H1 (cell line): ENCODE measurements at regions not wholly inside any gene's neighbourhood (a gene's known extent, or its start where the extent isn't known, plus 50 kb on each side); places are given as distances from the start of the nearest gene placed in this dataset.
A peak's percentile ranks its signal among the peaks of the same experiment; 100 is the strongest.

Experiments
- CTCF ChIA-PET: fragments of 300-600 bp; sonication (Branson Sonifier 250); formaldehyde crosslinking; loops from one replicate; lab custom pipeline; 2021; ENCODE audit not compliant: partially characterized antibody; lab: Charles Lee
- POLR2A ChIA-PET: fragments of 300-600 bp; sonication (Branson Sonifier 250); formaldehyde crosslinking; loops from one replicate; lab custom pipeline; 2021; ENCODE audit warnings: inconsistent platforms; ENCODE audit not compliant: partially characterized antibody; lab: Charles Lee
- DNase-seq, 2 experiments: peaks; one replicate each; pipeline versions ENCODE4 v3.0.0 to v3.0.0-alpha.2; 2010 to 2022; ENCODE audit warnings: low spot score in 2 of 2, low read depth in 1 of 2, mixed read lengths in 1 of 2
- FAIRE-seq: peaks from 2 replicates; lab custom pipeline; 2011; peaks lifted over from hg19 to GRCh38; lab: Jason Lieb, UNC
- H2AFZ ChIP-seq: 2 replicates; pipeline ENCODE4 v1.8.1; 2012; ENCODE audit warnings: low read length, inconsistent platforms
- H2AK5ac ChIP-seq: 2 replicates; pipeline ENCODE4 v1.6.1; 2013; ENCODE audit warnings: low read depth, low read length
- H2BK120ac ChIP-seq: replicated peaks from 2 replicates; pipeline ENCODE3; 2013; ENCODE audit warnings: low read depth, low read length, inconsistent platforms
- H2BK12ac ChIP-seq: 2 replicates; pipeline ENCODE4 v1.6.1; 2013; ENCODE audit warnings: low read depth, low read length
- H2BK15ac ChIP-seq: 2 replicates; pipeline ENCODE4 v1.6.1; 2013; ENCODE audit warnings: low read length
- H2BK20ac ChIP-seq: 2 replicates; pipeline ENCODE4 v1.6.1; 2013; ENCODE audit warnings: low read length
- H2BK5ac ChIP-seq: 2 replicates; pipeline ENCODE4 v1.6.1; 2013; ENCODE audit warnings: low read depth, low read length
- H3K14ac ChIP-seq: 2 replicates; pipeline ENCODE4 v1.6.1; 2013; ENCODE audit warnings: inconsistent platforms; ENCODE audit not compliant: insufficient read length
- H3K18ac ChIP-seq: 2 replicates; pipeline ENCODE4 v1.6.1; 2013; ENCODE audit warnings: low read length; ENCODE audit errors: extremely low read depth
- H3K23ac ChIP-seq: 2 replicates; pipeline ENCODE4 v1.6.1; 2013; ENCODE audit warnings: inconsistent platforms; ENCODE audit not compliant: insufficient read length
- H3K23me2 ChIP-seq: 2 replicates; pipeline ENCODE4 v1.6.1; 2013; ENCODE audit warnings: low read depth, low read length
- H3K27ac ChIP-seq: 2 replicates; pipeline ENCODE4 v1.6.1; 2011; ENCODE audit warnings: low read depth, low read length, inconsistent platforms
- H3K27me3 ChIP-seq, 4 experiments: replicated peaks in 1 of 4; 1 replicate in 1 of 4; 2 replicates in 3 of 4; pipeline versions ENCODE4 v1.6.1 to v1.8.1; 2011 to 2013; ENCODE audit warnings: low read length in 3 of 4, mild to moderate bottlenecking in 3 of 4, inconsistent platforms in 2 of 4, mixed read lengths in 2 of 4, moderate library complexity in 1 of 4; ENCODE audit not compliant: control insufficient read depth in 3 of 4, insufficient read depth in 3 of 4; ENCODE audit errors: extremely low read depth in 1 of 4
- H3K36me3 ChIP-seq, 4 experiments: 2 replicates each; pipeline versions ENCODE4 v1.6.1 to v1.8.1; 2011 to 2013; ENCODE audit warnings: mild to moderate bottlenecking in 4 of 4, low read length in 3 of 4, moderate library complexity in 2 of 4, control low read depth in 1 of 4, inconsistent platforms in 1 of 4; ENCODE audit not compliant: insufficient read depth in 4 of 4, control insufficient read depth in 2 of 4
- H3K4ac ChIP-seq: replicated peaks from 2 replicates; pipeline ENCODE3; 2013; ENCODE audit warnings: low read length, low read depth, mixed read lengths, inconsistent platforms; ENCODE audit not compliant: insufficient read length
- H3K4me1 ChIP-seq, 4 experiments: replicated peaks in 1 of 4; 1 replicate in 1 of 4; 2 replicates in 3 of 4; pipeline versions ENCODE4 v1.6.1 to v1.8.1; 2011 to 2013; ENCODE audit warnings: low read length in 3 of 4, inconsistent platforms in 2 of 4, mixed read lengths in 1 of 4; ENCODE audit not compliant: insufficient read depth in 4 of 4, control insufficient read depth in 3 of 4
- H3K4me2 ChIP-seq, 2 experiments: 2 replicates each; pipeline versions ENCODE4 v1.6.1 to v1.8.1; 2011 to 2013; ENCODE audit warnings: low read depth in 2 of 2, low read length in 2 of 2, control low read depth in 1 of 2, inconsistent platforms in 1 of 2, mild to moderate bottlenecking in 1 of 2; ENCODE audit not compliant: insufficient read depth in 1 of 2
- H3K4me3 ChIP-seq, 4 experiments: fragments of 200-600, 300-600 bp in 1 of 4; sonication (generic), shearing (Covaris generic), sonication (Bioruptor Twin) in 1 of 4; 2 replicates each; pipeline versions ENCODE4 v1.5.1 to v1.8.1; 2011 to 2016; ENCODE audit warnings: low read length in 4 of 4, low read depth in 3 of 4, control low read depth in 2 of 4, inconsistent platforms in 2 of 4, mild to moderate bottlenecking in 2 of 4, mixed read lengths in 1 of 4, moderate library complexity in 1 of 4; ENCODE audit not compliant: insufficient read depth in 2 of 4; ENCODE audit errors: extremely low read depth in 1 of 4
- H3K56ac ChIP-seq: replicated peaks from 2 replicates; pipeline ENCODE3; 2013; ENCODE audit warnings: low read depth, mild to moderate bottlenecking, mixed read lengths, low read length, inconsistent platforms; ENCODE audit not compliant: insufficient read length
- H3K79me1 ChIP-seq: 2 replicates; pipeline ENCODE4 v1.6.1; 2013; ENCODE audit warnings: low read depth, low read length, control low read depth
- H3K79me2 ChIP-seq, 2 experiments: 2 replicates each; pipeline versions ENCODE4 v1.6.1 to v1.8.1; 2012 to 2013; ENCODE audit warnings: low read length in 2 of 2, mild to moderate bottlenecking in 2 of 2, inconsistent platforms in 1 of 2; ENCODE audit not compliant: insufficient read depth in 2 of 2, control insufficient read depth in 1 of 2
- H3K9ac ChIP-seq, 4 experiments: replicated peaks in 1 of 4; 1 replicate in 1 of 4; 2 replicates in 3 of 4; pipeline versions ENCODE4 v1.6.1 to v1.8.1; 2011 to 2013; ENCODE audit warnings: low read depth in 3 of 4, low read length in 3 of 4, control low read depth in 2 of 4, mild to moderate bottlenecking in 2 of 4, moderate library complexity in 2 of 4, inconsistent platforms in 1 of 4; ENCODE audit errors: extremely low read depth in 1 of 4
- H3K9me3 ChIP-seq, 2 experiments: 2 replicates each; pipeline versions ENCODE4 v1.6.1 to v1.8.1; 2012 to 2013; ENCODE audit warnings: mild to moderate bottlenecking in 2 of 2, moderate library complexity in 2 of 2, control low read depth in 1 of 2, inconsistent platforms in 1 of 2, low read depth in 1 of 2, low read length in 1 of 2, mixed read lengths in 1 of 2; ENCODE audit not compliant: insufficient read depth in 2 of 2
- H4K20me1 ChIP-seq, 2 experiments: replicated peaks in 1 of 2; 2 replicates each; pipeline versions ENCODE3 to v1.8.1; 2011 to 2013; ENCODE audit warnings: inconsistent platforms in 2 of 2, low read length in 2 of 2, mild to moderate bottlenecking in 1 of 2; ENCODE audit not compliant: insufficient read depth in 2 of 2, control insufficient read depth in 1 of 2
- H4K5ac ChIP-seq: 2 replicates; pipeline ENCODE4 v1.6.1; 2013; ENCODE audit warnings: low read length, low read depth, mixed read lengths, inconsistent platforms; ENCODE audit not compliant: insufficient read length
- H4K8ac ChIP-seq: 2 replicates; pipeline ENCODE4 v1.8.0; 2013; ENCODE audit warnings: mild to moderate bottlenecking, moderate library complexity, low read length, inconsistent platforms; ENCODE audit not compliant: insufficient read depth; ENCODE audit errors: extremely low read depth
- H4K91ac ChIP-seq: replicated peaks from 2 replicates; pipeline ENCODE3; 2013; ENCODE audit warnings: low read length, mixed read lengths, inconsistent platforms; ENCODE audit not compliant: insufficient read length
- KDM5A ChIP-seq: fragments of 200-600 bp; IDR thresholded peaks from 2 replicates; pipeline ENCODE4 v1.7.1; 2012; ENCODE audit warnings: mild to moderate bottlenecking, low read length, inconsistent platforms, mixed read lengths
- RNF2 ChIP-seq: fragments of 200-900, 300-1000 bp; sonication (generic); IDR thresholded peaks from 2 replicates; pipeline ENCODE4 v1.7.1; 2016; ENCODE audit warnings: borderline replicate concordance, low read depth, mild to moderate bottlenecking, antibody characterized with exemption, low read length; ENCODE audit not compliant: poor library complexity, severe bottlenecking; ENCODE audit errors: missing control alignments
- WGBS, 2 experiments: shearing (Covaris generic) in 1 of 2; methylation state at CpG; one replicate each; pipeline versions ENCODE4 v1.1.6 to v1.1.7; 2013 to 2015; ENCODE audit warnings: low lambda C conversion rate in 2 of 2, mixed read lengths in 2 of 2, inconsistent platforms in 1 of 2, low coverage in 1 of 2, missing lambda C conversion rate in 1 of 2; ENCODE audit not compliant: insufficient replicate concordance in 2 of 2, insufficient coverage in 1 of 2, insufficient read length in 1 of 2; ENCODE audit errors: extremely low coverage in 1 of 2, missing lambda C conversion rate in 1 of 2; 5-methylcytosine and 5-hydroxymethylcytosine counted together

- peak overlapping the region; percentile 66 for H2BK15ac ChIP-seq
- no peak overlapping the region for H2BK20ac ChIP-seq
- H2BK5ac ChIP-seq = no peak overlapping the region
- H3K4ac ChIP-seq = no peak overlapping the region
- no peak overlapping the region for H4K91ac ChIP-seq
- no peaks in the 10 kb centered on the region for H3K36me3 ChIP-seq
- H4K5ac ChIP-seq = no peak overlapping the region
- ChIA-PET CTCF (interaction anchor here (1.3 to 1.6 kb wide), 2 partner anchors 13 to 85 kb away, joined by 5 read pairs; no protein-coding TSS in a partner anchor), POLR2A (no interaction called here)
- H2BK12ac ChIP-seq = peak overlapping the region; percentile 81; the same call in 1 of the 2 replicates
- 0 out of 2 replicates have a peak overlapping the region, but pooled peaks have one; percentile 54 for H2AK5ac ChIP-seq
- H3K14ac ChIP-seq = no peak overlapping the region
- no peak overlapping the region for H2BK120ac ChIP-seq
- no peak overlapping the region for H3K56ac ChIP-seq
- H2AFZ ChIP-seq = no peak overlapping the region
- 87% methylated on average over 3 of the region's 10 CpGs; no CpG with 5 or more reads in 1 of the 2 experiments for WGBS, 2 experiments
- H3K79me2 ChIP-seq = no peaks in the 10 kb centered on the region
- H3K18ac ChIP-seq = no peak overlapping the region
- no peak overlapping the region for H4K8ac ChIP-seq
- H3K23ac ChIP-seq = no peak overlapping the region
- no peak overlapping the region for H3K27ac ChIP-seq
- H3K4me1 ChIP-seq = peaks cover 0 to 4% (median 1%) of the 10 kb centered on the region in 4 experiments; a peak in 3 of 7 replicates
- no peak overlapping the region for H3K4me3 ChIP-seq
- no peaks in the 10 kb centered on the region for H3K27me3 ChIP-seq
- H4K20me1 ChIP-seq = no peaks in the 10 kb centered on the region
- FAIRE-seq (no peak), DNase-seq (no peak)
- H3K23me2 ChIP-seq = no peaks in the 10 kb centered on the region
- no peak overlapping the region for H3K9ac ChIP-seq
- H3K9me3 ChIP-seq = no peaks in the 10 kb centered on the region
- no peak overlapping the region for H3K4me2 ChIP-seq
- H3K79me1 ChIP-seq = no peaks in the 10 kb centered on the region
- TF ChIP-seq KDM5A = no peak
- TF ChIP-seq RNF2 = no peak
These were observed 197.2 kb downstream of the TEX29 start for GRCh38 chr13:111517641-111518010.
